GM21423 (cell line): ENCODE measurements at regions not wholly inside any gene's neighbourhood (a gene's known extent, or its start where the extent isn't known, plus 50 kb on each side); places are given as distances from the start of the nearest gene placed in this dataset.
"Not testable (repeated sequence)": the region's sequence is repeated elsewhere in the genome, so short reads cannot be mapped to it uniquely, and the experiment has no call there.

Experiments
- ATAC-seq: cut with Tn5 transposase; IDR thresholded peaks from one replicate; pipeline ENCODE4 v1.9.1; 2021; ENCODE audit warnings: mild to moderate bottlenecking, moderate library complexity; ENCODE audit not compliant: unreplicated experiment

DNA sequence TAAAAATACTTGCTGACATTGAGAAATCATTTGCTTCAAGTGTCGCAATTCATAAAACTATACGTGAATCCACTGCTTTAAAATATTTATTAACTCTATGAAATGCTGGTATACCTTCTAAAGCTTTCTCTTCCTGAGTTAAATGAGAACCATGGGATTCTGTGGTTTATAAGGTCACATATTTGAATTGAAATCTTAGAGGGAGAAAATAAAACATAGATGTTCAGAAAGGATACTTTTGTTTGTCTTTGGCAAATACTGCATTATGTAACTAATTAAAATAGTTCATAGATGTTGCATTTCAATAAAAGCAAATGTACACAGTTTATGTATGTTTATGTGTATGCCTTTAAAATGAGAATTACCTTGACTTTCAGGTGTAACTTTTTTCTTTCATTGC is 250.1 kb downstream of the FAM170A start:
- ATAC-seq, result no peak

DNA sequence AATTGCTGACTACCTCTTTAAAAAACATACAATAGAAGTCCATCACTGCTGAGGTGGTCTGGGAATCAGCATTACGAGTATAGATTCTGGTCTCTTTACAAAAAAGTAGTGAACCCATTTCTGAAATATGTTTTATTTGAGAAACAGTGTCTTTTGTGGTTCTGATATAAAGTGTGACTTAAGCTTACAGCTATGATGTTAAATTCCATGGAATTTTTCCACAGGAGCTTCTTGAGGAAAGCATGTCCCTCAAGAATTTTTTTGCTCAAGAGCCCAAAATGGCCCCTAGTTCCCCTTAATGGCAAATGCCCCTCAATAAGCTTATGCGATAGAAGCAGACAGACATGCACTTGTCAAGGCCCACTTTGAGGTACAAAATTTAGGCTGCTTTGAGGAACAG is 265.7 kb downstream of the FAM170A start:
- ATAC-seq, result no peak

DNA sequence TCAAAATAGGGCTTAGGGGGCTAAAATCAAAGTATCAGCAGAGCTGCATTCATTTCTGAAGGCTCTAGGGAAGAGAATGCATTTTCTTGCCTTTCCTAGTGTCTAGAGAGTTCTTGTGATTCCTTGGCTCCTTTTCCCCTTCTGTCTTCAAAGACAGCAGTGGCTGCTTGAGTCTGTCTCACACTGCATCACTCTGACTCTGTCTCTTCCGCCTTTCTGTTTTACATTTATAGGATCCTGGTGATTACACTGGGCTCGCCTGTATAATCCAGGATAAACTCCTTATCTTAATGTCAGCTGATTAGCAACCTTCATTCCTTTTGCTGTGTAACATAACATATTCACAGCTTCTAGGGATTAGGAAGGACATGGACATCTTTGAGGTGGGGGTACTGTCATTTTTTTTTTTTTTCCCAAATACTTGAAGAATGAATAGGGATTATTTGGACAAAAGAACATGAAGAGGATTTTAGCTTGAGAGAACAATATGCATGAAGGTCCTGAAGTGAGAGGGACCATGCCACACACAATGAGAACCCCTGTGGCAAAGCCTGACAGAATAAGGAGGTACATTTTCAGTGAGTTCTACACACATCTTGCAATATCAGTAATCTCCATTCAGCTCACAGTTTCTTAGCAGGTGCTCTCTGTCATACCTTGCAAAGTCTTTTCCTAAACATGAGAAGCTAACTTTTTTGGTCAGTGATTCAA is 267.6 kb downstream of the FAM170A start:
- ATAC-seq, result no peak

DNA sequence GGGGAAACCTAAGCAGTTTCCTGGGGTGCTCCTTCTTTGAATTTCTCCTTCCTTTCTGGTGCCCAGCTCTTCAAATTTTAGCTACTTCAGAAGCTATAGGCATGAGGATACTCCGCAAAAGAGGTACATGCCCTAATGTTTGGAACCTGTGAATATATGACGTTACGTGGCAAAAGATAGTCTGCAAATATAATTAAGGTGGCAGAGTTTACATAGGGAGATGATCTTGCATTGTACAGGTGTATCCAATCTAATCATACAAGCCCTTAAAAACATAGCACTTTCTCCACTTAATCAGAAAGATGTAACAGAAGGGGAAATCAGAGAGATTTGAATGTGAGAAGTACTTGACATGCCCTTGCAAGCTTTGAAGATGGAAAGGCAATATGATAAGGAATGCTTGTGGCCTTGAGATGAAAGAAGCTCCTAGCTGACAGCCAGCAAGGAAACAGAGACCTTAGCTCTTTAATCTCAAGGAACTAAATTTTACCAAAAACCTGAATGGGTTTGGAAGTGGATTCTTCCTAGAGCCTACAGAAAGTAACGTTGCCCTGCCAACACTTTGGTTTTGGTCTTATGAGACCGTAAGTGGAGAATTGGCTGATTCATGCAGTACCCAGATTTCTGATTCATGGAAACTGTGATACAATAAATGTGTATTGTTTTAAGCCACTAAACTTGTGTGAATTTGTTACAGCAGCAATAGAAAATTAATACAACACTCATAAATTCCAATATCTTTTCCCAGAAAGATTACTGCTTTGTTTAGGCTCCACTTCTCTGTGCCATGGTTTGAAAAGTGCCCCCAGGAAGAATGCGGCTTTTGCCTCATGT is 268.4 kb downstream of the FAM170A start:
- ATAC-seq, result no peak

DNA sequence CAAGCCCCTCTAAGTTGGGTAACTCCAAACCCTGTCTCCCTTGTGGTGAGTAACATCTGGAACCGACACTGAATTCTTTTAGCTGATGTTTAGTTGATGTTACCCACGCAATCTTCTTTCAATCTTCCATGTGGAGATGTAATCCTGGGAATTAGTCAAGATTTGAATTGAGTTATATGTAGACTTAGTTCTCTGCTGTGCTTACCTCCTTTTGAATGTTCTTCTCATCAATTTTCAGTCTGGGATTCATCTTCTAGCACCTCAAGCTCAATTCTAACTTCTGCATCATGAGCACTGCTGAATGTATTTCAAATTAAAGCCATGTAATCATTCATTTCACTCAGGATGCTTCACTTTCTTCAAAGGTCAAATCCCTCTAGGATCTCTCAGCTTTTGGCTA is 270.6 kb downstream of the FAM170A start:
- ATAC-seq, result no peak

DNA sequence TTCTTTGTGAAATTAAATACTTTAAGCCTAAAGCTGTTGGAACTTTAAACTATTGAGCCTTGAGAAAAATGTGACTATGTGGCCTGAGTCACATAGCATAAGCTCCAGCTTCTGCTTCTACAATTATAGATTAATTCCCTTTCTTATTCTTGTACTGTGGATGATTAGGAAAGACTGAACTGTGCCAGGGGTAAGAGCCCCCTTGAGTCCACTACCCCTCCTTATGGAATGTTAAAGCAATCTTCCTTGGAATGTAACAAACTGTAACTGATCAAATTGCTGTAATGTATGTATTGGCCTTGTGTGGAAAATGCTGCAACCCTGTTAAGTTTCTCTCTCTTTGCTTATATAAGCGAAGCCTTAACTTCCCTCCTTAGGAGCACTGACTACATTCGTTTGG is 273.2 kb downstream of the FAM170A start:
- no peak for ATAC-seq

DNA sequence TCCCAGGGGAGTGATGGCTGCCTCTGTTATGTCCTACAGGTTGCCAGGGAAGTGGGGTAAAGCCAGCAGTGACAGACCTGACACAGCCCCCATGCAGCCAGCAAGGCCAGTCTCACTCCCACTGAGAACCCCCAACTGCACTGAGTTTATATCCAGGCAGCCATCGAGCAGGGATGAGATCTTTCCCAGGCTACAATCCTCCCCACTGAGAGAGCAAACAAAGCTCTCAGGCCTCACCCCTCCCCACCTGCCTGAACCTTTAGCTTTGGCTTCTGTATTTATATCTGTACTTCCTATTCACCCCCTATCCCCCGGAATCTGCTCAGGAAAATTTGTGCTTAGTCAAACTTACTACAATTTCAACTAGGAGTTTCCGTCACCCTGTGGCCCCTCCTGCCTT is 284.1 kb downstream of the FAM170A start:
- ATAC-seq, result no peak

DNA sequence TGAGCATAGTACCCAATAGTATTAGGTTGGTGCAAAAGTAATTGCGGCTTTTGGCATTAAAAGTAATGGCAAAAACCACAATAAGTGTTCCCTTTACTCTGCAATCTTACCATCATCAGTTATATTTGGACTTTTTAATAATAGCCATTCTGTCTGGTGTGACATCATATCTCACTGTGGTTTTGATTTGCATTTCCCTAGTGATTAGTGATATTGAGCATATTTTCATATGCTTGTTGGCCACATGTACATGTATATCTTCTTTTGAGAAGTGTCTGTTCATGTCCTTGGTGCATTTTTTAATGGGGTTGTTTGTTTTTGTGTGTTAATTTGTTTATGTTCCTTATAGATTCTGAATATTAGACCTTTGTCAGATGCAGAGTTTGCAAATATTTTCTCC is 289.9 kb downstream of the FAM170A start:
- no peak for ATAC-seq

DNA sequence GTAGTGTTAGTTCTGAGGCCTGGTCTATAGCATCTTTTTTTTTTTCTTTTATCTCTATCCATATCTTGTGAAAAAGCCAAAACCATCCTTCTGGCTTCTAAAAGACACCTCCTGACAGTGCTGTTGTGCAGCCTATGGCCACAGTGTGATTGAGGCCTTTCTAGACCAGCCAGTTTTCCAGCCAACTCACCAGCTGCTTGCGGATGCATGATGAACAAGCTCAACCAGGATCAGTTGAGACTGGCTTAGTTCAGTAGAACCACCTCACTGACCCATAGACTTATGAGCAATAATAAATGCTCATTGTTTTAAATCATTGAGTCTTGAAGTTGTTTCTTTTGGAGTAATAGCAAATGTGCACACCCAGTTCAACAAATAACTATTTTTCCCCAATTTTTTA is 296.9 kb downstream of the FAM170A start:
- ATAC-seq, result no peak

DNA sequence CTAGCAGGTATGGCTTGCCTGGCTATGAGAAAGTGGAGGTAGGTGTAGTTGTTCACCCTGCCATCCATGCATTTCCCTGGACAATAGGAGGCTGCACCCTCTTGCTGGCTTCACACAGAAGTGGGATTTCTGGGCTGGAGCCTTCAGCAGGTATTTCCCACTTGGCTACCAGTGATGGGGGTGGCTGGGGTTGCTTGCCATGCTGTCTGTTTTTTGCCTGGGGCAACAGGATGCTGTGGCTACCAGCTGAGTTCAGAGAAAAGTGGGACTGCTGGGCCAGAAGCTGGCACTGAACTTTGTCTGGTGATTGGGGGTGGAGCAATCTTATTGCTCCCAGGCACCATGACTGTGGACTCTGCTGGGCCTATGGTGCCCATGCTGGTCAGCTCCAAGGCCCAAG is 299.6 kb downstream of the FAM170A start:
- no peak for ATAC-seq

DNA sequence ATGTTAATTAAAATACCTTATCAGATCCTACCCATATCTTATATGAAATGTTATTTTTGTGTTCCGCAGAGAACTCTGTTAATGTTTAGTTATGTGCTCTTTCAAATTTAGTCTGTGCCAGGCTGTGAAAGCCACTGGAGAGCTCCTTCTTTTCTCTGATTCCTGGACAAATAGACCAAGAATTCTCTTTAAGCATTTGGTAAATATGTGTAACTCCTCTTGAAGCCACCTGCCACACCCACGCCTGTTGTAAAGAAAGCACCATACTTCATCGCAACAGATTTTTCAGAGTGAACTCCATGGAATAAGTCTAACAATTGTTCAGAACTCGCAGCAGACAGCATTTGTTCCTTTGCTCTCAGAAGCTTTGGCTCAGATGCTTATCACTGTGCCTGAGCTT is 301.1 kb downstream of the FAM170A start:
- ATAC-seq, result no peak

DNA sequence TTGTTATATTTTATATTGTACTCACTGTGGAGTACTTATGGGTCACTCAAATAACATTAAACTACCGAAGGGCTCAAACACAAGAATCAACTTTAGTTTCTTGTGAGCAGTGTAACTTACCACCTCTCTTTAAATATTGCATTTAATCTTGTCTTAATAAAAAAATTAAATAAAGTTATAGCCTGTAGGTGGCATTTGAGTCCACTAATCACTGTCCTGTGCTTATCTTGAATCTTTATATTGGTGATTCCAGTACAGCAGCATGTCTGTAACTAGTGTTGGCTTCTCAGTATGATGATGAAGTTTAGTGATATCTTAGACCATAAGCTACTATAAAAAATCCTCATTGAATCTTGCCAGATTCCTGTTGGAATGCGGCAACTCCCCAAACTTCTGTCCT is 313.8 kb downstream of the FAM170A start:
- ATAC-seq, result no peak

DNA sequence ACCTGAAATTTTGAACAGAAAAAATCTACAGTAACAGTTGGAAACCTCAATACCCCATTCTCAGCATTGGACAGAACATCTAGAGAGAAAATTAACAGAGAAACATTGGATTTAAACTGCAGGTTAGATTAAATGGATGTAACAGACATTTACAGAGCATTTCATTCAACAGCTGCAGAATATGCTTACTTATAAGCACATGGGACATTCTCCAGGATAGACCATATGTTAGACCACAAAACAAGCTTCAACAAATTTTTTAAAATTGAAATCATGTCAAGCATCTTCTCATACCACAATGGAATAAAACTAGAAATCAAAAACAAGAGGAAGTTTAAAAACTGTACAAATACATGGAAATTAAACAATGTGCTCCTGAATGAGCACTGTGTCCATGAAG is 316.3 kb downstream of the FAM170A start:
- ATAC-seq, result no peak

DNA sequence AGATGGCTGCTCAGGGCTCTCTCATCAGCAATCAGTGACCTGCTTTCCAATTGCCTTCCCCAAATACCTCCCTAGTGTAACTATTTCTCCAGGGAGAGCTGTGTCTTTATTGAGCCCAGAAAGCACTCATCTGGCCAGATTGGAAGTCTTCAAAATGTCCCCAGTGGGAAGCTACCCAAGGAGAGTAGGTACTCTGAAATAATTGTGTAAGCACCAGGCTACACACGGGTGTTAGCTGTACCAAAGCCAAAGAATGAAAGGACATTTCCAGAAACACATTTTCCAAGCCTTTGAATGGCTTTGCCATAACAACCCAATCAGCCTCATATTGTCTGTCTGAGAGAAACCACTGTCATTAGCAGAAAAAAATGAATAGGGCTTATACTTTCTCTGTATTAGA is 318.8 kb downstream of the FAM170A start:
- no peak for ATAC-seq

DNA sequence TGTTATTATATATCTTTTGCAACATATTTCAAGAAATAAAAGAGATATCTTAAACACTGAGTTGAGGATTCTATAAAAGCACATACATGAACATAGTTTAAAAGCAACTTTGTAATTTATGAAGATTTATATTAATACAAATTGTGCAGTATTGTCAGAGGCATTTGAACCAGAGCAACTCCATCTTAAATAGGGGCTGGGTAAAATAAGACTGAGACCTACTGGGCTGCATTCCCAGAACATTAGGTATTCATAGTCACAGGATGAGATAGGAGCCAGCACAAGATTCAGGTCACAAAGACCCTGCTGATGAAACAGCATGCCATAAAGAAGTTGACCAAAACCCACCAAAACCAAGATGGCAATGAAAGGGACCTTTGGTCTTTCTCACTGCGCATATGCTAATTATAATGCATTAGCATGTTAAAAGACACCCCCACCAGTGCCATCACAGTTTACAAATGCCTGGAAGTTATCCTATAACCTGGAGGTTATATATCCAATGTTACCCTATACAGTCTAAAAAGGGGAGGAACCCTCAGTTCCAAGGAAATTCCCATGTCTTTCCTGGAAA is 320.2 kb downstream of the FAM170A start:
- no peak for ATAC-seq

DNA sequence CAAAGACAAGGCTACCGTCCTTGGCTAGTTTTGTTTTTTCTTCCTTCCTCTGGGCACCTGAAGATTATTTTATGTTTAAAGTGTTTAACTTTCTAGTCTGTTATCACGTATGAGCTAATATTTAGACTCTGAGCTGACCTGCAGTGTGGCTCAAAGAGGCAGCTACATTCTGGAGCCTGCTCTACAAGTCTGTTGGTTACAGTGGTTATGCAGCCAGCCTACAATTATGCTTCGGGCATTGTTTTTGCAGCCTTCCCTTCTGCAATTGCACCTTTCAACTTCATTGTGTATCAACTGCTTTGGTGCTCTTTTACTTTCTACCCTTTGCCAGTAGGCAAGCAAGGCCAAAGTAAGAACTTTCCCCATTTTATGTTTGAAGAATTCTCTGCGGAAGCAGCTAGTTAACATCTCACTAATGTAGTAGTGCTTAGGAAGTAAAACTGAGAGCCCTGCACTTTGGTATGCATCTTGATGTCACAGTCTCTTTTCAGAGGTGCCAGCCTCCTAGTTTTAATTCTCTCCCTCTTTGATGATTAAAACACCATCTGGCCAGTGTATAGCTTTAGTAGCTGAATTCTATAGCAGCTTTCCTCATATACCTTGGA is 322.1 kb downstream of the FAM170A start:
- ATAC-seq, result no peak

DNA sequence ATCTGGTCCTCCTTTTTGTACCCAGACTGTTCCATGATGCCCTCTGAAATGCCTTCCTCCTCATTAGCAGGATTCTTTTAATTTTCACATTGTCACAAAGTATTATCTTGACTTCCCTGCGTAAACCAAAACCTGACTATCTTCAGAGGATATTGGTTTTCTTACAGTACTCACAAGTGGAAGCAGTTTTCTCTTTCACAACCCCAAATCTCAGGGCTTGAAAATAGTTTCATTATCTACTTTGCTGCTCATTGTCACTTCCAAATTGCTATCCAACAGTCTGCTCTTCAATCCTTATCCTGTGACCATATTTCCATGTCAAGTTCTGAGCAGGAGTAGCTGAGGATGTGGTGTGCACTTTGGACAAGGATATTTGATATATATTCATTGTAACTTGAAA is 324.1 kb downstream of the FAM170A start:
- no peak for ATAC-seq

DNA sequence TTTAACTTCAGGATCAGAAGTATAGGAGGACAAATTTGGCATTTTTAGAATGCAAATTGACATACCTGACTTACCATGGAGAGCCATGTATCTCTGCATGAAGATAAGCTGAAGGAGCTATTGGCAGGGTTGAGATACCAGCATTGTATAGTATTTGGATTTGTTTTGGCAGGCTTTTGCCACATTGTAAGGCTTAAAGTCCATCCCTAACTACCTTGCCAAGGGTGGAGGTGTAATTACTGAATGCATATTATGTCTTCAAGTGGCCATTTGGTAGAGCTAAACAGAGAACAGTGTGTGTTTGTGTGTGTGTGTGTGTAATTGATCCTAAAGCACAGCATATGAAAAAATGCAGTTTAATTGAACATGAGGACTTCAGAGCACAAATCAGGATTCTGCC is 324.7 kb downstream of the FAM170A start:
- ATAC-seq, result no peak

DNA sequence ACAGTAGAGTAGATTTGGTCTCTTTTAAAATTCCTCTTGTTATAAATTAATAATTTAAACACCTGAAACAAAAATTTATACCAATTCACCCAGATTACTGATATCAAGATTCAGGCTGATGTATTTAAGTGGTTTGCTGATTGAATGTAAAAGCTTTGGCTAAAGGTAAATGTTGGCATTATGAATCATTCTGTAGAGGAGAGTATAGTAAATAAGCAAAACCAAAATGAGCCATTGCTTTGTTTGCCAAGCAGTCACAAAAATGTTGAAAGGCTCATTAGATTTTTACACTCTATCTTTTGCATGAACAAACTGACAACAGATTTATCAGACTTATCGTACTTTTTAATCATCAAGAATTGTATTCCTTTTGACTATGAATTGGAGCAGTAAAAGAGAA is 332.6 kb downstream of the FAM170A start:
- ATAC-seq, result no peak

DNA sequence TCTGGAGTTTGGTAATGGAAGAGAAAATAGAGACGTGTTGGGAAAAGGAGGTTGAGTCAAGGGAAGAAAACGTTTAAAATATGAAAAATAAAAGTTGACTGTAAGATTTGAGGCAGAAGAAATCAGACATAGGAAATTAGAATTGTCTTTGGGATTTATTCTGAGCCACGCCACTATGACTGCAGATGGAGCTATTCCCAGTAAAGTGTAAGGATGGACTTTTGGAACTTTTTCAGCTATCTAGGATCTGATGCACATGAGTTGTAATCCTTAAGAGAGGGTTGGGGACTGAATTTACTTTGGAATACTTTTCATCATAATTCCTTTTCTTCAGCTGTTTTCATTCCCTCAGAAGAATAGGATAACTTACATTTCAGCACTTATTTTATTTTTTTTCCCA is 336.7 kb downstream of the FAM170A start:
- ATAC-seq, result no peak

DNA sequence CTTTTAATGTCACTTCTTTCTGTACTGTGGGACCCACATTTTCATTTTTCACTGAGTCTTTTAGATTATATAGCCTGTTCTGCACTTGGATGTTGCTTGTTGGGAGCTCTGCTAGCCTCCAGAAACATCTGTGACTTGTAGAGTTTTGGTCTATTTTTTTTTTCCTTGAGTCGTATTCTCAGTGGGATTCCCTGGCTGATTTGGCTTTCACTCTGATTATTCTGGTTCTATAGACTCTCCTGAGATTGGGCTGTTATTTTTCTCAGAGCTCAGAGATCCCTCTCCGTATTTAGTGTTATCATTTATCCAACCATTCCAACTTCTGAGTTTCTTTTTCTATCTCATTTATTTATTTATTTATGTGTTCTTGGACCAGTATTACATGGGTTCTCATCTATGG is 339.3 kb downstream of the FAM170A start:
- no peak for ATAC-seq

DNA sequence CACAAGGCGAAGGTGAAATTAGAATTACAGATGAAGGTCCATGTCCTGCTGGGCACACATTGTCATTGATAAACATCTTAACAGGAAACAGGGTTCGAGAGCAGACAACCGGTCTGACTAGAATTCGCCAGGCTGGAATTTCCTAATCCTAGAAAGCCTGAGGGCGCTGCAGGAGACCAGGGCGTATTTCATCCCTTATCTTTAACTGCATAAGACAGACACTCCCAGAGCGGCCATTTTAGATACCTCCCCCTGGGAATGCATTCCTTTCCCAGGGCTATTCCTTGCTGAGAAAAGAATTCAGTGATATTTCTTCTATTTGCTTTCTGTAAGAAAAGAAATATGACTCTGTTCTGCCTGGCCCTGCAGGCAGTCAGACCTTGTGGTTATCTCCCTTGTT is 357.7 kb downstream of the FAM170A start:
- ATAC-seq, result not testable (repeated sequence)
